ENCODE measurements at regions not wholly inside any gene's neighbourhood (a gene's known extent, or its start where the extent isn't known, plus 50 kb on each side); places are given as distances from the start of the nearest gene placed in this dataset.

GRCh38 chr10:61841338-61841875 lies 60.1 kb upstream of the ARID5B start:
- no peak for DNase-seq

- no peak for DNase-seq
Measured at GRCh38 chr10:61842755-61843497, 58.6 kb upstream of the ARID5B start.

DNA sequence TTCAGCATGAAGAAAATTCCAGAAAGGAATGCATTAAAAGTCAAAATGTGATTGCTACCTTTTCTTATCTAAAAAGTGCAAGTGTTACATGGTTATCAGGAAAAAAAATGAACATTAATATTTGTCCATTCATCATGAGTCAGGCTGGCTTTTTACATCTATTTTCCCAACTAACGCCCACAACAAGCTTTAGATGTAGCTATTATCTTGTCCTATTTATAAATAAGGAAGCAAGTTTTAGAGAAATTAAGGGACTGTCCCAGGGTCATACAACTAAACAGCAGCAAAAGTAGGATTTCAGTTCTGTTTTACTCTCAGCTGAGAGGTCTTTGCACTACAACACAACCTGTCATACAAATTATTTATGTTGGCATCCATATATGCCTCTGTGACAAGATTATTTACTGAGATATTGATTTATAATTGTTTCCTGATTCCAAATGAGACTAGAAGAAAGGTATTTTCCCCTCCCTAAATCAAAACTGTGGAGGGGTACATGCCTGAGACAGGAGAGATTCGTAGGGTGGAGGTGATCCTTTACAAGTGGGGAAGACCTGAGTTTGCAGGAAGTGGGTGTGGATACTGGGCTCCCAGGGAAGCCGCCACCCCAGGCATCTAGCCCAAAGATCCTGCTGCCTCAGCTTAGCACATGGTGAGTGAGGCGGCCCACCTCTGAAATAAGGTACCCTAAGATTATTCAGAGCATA lies 57.2 kb upstream of the ARID5B start:
- no peak for DNase-seq

- no peak for DNase-seq
Measured at GRCh38 chr10:61845196-61845949, 56.1 kb upstream of the ARID5B start.

- no peak for DNase-seq
Measured at GRCh38 chr10:61845950-61846268, 55.6 kb upstream of the ARID5B start.

DNA sequence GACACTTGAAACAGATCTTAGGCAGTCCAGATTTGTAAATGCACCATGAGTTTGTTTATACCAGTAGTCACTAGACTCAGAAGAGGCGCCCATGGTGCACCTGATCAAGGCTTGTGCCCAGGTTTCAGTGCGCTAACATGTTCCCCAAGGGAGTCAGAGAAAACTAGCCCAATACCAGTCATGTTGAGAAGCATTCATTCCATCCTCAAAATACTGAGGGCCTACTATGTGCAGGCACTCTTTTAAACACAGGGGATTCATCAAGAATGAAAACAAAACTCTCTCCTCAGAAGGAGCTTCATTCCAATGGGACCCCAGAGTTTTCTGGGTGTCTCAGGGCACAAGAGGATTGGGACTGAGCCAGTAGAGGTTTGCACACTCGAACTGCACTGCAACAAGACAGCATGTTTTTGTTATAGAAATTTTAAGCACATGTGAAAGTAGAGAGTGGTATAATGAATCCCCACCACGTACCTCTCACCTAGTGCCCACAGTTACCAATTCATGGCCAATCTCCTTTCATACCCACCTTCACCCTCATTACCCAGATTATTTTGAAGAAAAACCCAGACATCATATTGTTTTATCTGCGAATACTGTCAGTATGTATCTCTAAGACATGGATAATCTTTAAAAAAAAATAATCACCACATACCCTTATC lies 55.0 kb upstream of the ARID5B start:
- DNase-seq = no peak

- no peak for DNase-seq
Measured at GRCh38 chr10:61847087-61847486, 54.4 kb upstream of the ARID5B start.

DNA sequence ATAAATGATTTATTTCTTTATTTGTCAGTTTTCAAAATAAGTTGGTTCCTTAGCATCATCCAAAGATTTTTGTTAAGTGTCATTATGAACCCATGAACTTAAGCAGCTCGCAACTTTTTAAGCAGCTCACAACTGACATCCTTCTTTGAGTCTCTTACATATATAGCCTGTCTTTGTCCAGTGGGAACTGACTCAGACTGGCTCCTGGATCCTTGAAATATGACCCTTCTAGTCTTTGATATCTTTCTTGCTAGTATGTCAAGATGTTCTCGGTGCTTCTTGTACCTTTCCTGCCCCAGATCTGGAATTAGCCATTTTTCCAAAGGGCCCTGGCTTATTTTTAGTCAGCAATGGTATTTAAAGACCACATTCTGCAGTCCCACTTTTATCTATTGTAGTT lies 53.9 kb upstream of the ARID5B start:
- DNase-seq = no peak

GRCh38 chr10:61850376-61850775 lies 51.1 kb upstream of the ARID5B start:
- no peak for DNase-seq
